Vagina (tissue), 2 donors: ENCODE measurements at regions not wholly inside any gene's neighbourhood (a gene's known extent, or its start where the extent isn't known, plus 50 kb on each side); places are given as distances from the start of the nearest gene placed in this dataset.

Source experiments
- CTCF ChIP-seq, 3 experiments: fragments of 450-650 bp in 2 of 3; fragments of 200-600 bp in 1 of 3; sonication (generic) in 1 of 3; IDR thresholded peaks; one replicate each; pipeline ENCODE4 v1.5.1; 2017 to 2019; ENCODE audit warnings: antibody characterized with exemption in 3 of 3, mild to moderate bottlenecking in 2 of 3, moderate library complexity in 2 of 3
- POLR2A ChIP-seq, 2 donors: fragments of 450-650 bp; IDR thresholded peaks; one replicate each; pipeline ENCODE4 v1.6.1; 2017; ENCODE audit warnings: antibody characterized with exemption in 2 of 2, mild to moderate bottlenecking in 2 of 2, moderate library complexity in 2 of 2
- POLR2AphosphoS5 ChIP-seq, 2 donors: sonication (generic); formaldehyde crosslinking; IDR thresholded peaks; one replicate each; pipeline ENCODE4 v1.9.0; 2017; ENCODE audit warnings: antibody characterized with exemption in 2 of 2, mild to moderate bottlenecking in 2 of 2, low read depth in 1 of 2; ENCODE audit not compliant: insufficient read depth in 1 of 2

- TF ChIP-seq CTCF (IDR thresholded peaks at IDR 0.05) = no peak
- no peak for TF ChIP-seq POLR2A (IDR thresholded peaks at IDR 0.05)
- TF ChIP-seq POLR2AphosphoS5 (IDR thresholded peaks at IDR 0.05; ENCODE audit: insufficient read depth in 1 of 2, low read depth in 1 of 2) = no peak
Observed at GRCh38 chr14:28496364-28496763, 270.2 kb upstream of the FOXG1 start.
